Mucosa of descending colon (tissue), 3 donors: ENCODE measurements at regions not wholly inside any gene's neighbourhood (a gene's known extent, or its start where the extent isn't known, plus 50 kb on each side); places are given as distances from the start of the nearest gene placed in this dataset.

Experiments used
- ATAC-seq: fragments of 200-7000 bp; cut with Tn5 transposase; one replicate; pipeline ENCODE4 v1.9.1; 2020; ENCODE audit warnings: mild to moderate bottlenecking, moderate library complexity
- DNase-seq, 3 donors: peaks; one replicate each; pipeline ENCODE4 v3.0.0-alpha.2; 2020
- H3K36me3 ChIP-seq: fragments of 200-600 bp; one replicate; pipeline ENCODE4 v1.8.0; 2021; ENCODE audit warnings: low read depth, mild to moderate bottlenecking
- H3K4me1 ChIP-seq: fragments of 200-600 bp; one replicate; pipeline ENCODE4 v1.8.0; 2021; ENCODE audit warnings: low read depth, mild to moderate bottlenecking
- H3K4me3 ChIP-seq: fragments of 200-600 bp; one replicate; pipeline ENCODE4 v1.8.0; 2021; ENCODE audit warnings: mild to moderate bottlenecking
- H3K9me3 ChIP-seq: fragments of 200-600 bp; one replicate; pipeline ENCODE4 v1.8.0; 2021; ENCODE audit warnings: mild to moderate bottlenecking
- intact Hi-C, 2 donors: fragments of 100-400 bp; cut with DNase I in 1 of 2; cut with micrococcal nuclease in 1 of 2; formaldehyde crosslinking; loops; one replicate each; pipeline versions ENCODE4 v1.11.0 to v1.11.1; 2022; cut with DNase I, micrococcal nuclease
- TF ChIP-seq, protein P1 (sequence below): fragments of 200-600 bp; IDR thresholded peaks from one replicate; pipeline ENCODE4 v1.8.0; 2022; ENCODE audit warnings: antibody characterized with exemption, mild to moderate bottlenecking
- donor health status: DM: no; HTN: no; CAD: no; lungs with moderate emphysema.
- donor health status: DM: no; HTN: no; CAD: no.
- donor health status: DM: no; HTN: yes; CAD: no.

DNA sequence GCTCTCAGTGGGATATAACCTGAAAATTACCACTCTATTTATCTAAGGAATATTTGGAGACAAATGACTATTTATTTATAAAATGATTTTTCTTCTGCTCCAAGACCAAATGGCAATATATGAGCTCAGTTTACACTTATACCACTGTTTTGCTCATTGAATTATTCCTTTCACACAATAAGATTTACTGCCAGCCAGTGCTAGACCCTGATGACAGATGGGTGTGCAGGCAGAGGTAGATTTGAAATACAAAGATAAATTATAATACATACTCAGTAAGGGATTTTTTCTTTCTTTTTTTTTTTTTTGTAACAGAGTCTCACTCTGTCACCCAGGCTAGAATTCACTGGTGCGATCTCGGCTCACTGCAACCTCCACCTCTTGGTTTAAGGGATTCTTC lies 980.3 kb downstream of the EPHA3 start:
- ATAC-seq: no peak

GRCh38 chr3:90091549-90091948 lies 984.1 kb downstream of the EPHA3 start:
- ATAC-seq (peak; percentile 70), DNase-seq (peak in 1 of 3 donors; percentile 44)
- Histone ChIP-seq H3K4me1 (no peaks in the 10 kb centered on the region), H3K4me3 (no peak overlapping the region), H3K36me3 (no peaks in the 10 kb centered on the region), H3K9me3 (no peaks in the 10 kb centered on the region)
- TF ChIP-seq, protein P1, sequence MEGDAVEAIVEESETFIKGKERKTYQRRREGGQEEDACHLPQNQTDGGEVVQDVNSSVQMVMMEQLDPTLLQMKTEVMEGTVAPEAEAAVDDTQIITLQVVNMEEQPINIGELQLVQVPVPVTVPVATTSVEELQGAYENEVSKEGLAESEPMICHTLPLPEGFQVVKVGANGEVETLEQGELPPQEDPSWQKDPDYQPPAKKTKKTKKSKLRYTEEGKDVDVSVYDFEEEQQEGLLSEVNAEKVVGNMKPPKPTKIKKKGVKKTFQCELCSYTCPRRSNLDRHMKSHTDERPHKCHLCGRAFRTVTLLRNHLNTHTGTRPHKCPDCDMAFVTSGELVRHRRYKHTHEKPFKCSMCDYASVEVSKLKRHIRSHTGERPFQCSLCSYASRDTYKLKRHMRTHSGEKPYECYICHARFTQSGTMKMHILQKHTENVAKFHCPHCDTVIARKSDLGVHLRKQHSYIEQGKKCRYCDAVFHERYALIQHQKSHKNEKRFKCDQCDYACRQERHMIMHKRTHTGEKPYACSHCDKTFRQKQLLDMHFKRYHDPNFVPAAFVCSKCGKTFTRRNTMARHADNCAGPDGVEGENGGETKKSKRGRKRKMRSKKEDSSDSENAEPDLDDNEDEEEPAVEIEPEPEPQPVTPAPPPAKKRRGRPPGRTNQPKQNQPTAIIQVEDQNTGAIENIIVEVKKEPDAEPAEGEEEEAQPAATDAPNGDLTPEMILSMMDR: no peak
- intact Hi-C loops: no loop called here

More for the DNA sequence above, 980.3 kb downstream of the EPHA3 start:
- TF ChIP-seq, protein P1: no peak
- no peak for DNase-seq
- intact Hi-C loops: no loop called here
- H3K4me3 ChIP-seq: no peak overlapping the region
- no peaks in the 10 kb centered on the region for H3K4me1 ChIP-seq
- no peaks in the 10 kb centered on the region for H3K9me3 ChIP-seq
- H3K36me3 ChIP-seq: no peaks in the 10 kb centered on the region

GRCh38 chr3:90092994-90093393 lies 985.6 kb downstream of the EPHA3 start:
- H3K4me3 ChIP-seq: no peak overlapping the region
- H3K36me3 ChIP-seq: no peaks in the 10 kb centered on the region
- H3K4me1 ChIP-seq: no peaks in the 10 kb centered on the region
- DNase-seq: peak in 1 of 3 donors; percentile 3
- intact Hi-C loops: no loop called here
- peak; percentile 31 for ATAC-seq
- H3K9me3 ChIP-seq: no peaks in the 10 kb centered on the region
- TF ChIP-seq, protein P1: peak; percentile 21

DNA sequence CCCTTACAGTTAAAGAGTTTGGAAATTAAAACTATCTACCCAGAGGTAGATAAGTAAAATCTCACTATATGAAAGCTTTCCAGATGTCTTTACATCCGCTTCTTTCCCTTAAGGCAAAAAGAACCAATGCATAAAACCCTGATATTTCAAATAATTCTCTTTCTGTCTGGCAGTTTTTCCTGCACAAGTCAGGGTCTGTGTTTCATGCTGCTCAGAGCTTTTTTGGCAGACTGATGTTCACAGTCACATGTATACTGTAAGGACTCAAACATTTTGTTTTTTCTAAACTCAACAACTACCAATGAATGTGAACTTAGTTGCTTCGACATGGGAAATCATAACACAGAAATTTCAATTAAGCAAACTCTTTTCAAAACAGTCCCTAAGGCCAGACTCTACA lies 988.4 kb downstream of the EPHA3 start:
- no peak for ATAC-seq

GRCh38 chr3:90099493-90099892 lies 992.1 kb downstream of the EPHA3 start:
- intact Hi-C loops: no loop called here
- no peaks in the 10 kb centered on the region for H3K9me3 ChIP-seq
- TF ChIP-seq, protein P1: no peak
- H3K36me3 ChIP-seq: no peaks in the 10 kb centered on the region
- H3K4me1 ChIP-seq: no peaks in the 10 kb centered on the region
- ATAC-seq (no peak), DNase-seq (no peak)
- no peak overlapping the region for H3K4me3 ChIP-seq

More for the DNA sequence above, 988.4 kb downstream of the EPHA3 start:
- H3K4me3 ChIP-seq: no peak overlapping the region
- H3K36me3 ChIP-seq: no peaks in the 10 kb centered on the region
- H3K9me3 ChIP-seq: no peaks in the 10 kb centered on the region
- intact Hi-C loops: no loop called here
- no peaks in the 10 kb centered on the region for H3K4me1 ChIP-seq
- TF ChIP-seq, protein P1: no peak
- no peak for DNase-seq

DNA sequence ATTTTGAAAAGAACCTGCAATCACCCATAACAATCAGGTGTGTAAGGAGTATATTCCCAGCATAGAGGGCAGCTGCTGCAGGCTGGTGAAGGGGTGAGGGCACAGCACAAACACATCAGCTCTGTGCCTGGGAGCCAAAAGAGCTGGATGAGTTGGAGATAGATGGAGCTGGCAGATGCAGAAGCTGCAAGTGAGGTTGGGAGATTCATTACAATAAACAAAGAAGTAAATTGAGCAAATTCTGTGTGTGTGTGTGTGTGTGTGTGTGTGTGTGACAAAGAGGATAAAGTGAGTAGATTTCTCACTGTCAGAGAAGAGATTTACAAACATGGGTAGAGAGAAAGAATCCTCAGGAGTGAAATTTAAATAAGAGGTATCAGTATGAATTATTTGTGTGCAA lies 994.7 kb downstream of the EPHA3 start:
- ATAC-seq (no peak), DNase-seq (no peak)
- Histone ChIP-seq H3K9me3 (no peaks in the 10 kb centered on the region), H3K4me3 (no peak overlapping the region), H3K36me3 (no peaks in the 10 kb centered on the region), H3K4me1 (no peaks in the 10 kb centered on the region)
- TF ChIP-seq, protein P1: no peak
- intact Hi-C loops: no loop called here
